NCI-H748 (cell line): ENCODE measurements at regions not wholly inside any gene's neighbourhood (a gene's known extent, or its start where the extent isn't known, plus 50 kb on each side); places are given as distances from the start of the nearest gene placed in this dataset.
A peak's percentile ranks its signal among the peaks of the same experiment; 100 is the strongest.

Experiments used
- DNase-seq: peaks from one replicate; lab custom pipeline; 2025; ENCODE audit not compliant: unreplicated experiment; lab: John Stamatoyannopoulos, UW

DNA sequence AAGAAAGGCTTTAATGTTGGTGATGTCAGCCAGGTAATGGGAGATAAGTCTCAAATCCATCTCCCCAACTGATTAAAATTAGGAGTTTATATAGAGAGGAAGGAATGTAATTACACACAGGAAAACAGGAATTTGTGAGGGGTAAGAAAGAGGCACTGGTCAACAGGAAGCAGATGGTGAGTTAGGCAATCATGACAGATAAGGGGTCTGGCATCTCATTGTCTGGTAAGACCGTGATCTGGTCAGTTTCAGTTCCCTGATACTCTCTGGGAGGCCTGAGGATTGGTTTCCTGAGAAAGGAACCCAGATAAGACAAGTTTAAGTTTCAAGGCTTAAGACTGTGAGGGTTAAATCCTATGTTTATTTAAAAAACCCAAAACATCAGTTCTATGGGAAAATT is 414.7 kb upstream of the ARRDC4 start:
- no peak for DNase-seq

DNA sequence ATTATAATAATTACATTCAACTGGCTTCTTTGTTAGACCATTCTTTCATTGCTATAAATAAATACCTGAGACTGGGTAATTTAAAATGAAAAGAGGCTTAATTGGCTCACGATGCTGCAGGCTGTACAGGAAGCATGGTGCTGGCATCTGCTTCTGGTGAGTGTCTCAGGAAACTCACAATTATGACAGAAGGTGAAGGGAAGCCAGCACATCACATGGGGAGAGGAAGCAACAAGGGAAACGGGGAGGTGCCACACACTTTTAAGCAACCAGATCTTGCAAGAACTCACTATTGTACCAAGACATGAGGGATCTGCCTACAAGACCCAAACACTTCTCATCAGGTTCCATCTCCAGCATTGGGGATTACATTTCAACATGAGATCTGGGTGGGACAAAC is 413.1 kb upstream of the ARRDC4 start:
- peak; percentile 67 for DNase-seq

DNA sequence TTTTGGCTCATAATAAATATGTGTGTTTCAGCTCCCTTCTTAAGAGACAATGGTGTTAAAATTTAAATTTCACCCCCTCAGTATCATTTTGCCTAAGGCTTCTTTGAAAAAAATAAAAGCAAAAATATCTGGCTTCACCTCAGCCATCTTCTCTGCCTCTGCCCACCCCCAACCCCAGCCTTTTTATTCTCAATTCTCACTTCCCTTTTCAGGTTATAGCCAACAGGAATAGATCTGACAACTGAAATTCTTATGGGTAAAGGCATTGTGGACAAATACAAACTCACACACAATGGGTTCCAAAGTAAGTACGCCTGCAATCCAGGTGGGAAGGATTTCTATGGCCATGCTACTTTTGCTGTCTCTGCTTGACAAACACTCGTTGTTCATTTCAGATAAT is 399.0 kb upstream of the ARRDC4 start:
- no peak for DNase-seq

- no peak for DNase-seq
These were observed 397.0 kb upstream of the ARRDC4 start for GRCh38 chr15:97563516-97563915.

DNA sequence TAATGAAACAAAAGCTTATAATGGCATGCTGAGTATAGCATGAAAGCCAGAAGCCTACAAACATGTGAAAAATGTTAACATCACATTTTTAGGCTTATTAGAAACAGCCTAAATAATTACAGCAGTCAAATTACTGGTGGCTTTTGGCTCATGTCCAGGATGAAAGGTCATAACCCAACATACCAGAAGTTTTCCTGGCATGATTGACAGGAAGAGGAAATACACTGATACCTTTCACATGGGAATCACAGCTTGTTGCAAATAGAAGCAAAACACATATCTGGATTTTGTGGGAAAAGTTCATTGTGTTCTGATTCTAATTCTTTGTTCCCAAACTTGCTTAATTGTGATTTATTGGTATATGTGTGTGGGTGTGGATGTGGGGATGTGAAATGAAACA is 393.5 kb upstream of the ARRDC4 start:
- DNase-seq = no peak

GRCh38 chr15:97567411-97567810 is 393.1 kb upstream of the ARRDC4 start:
- DNase-seq = no peak

GRCh38 chr15:97576929-97577645 is 383.4 kb upstream of the ARRDC4 start:
- DNase-seq = peak; percentile 57

DNA sequence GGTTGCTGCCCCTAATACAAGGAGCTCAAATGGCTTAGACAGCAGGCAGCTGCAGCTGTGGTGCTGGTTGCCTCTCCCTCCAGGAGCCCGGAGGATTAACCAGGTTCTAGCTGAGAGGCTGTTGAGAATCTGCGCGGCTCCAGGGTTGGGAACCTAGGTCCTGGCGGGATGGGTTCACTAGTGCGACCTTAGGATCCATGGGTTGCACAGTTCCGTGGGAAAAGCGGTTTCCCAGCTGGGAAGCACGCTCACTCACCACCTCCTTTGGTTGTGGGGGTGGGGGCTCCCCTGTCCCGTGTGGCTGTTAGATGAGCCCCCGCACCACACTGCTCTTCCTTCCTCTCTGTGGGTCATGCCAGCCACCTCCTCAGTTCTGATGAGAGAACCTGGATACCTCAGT is 375.1 kb upstream of the ARRDC4 start:
- no peak for DNase-seq

DNA sequence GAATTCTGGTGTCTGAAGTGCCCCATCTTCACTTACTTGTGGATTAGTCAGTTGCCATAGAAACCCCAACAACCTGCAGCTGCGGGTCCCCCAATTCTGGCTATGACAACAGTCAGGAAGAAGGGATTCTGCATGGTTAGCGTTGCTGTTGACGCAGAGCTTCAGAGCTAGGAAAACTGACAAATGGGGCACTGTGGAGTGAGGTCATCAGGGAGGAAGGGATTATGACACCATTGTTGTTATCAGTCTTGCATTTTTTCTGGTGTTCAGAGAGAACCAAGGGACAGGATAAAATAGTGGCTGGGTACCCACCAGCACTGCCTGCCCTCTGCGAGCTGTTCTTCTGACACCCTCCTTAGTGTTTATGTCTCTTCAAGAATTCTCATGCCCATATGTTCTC is 367.7 kb upstream of the ARRDC4 start:
- DNase-seq = no peak

DNA sequence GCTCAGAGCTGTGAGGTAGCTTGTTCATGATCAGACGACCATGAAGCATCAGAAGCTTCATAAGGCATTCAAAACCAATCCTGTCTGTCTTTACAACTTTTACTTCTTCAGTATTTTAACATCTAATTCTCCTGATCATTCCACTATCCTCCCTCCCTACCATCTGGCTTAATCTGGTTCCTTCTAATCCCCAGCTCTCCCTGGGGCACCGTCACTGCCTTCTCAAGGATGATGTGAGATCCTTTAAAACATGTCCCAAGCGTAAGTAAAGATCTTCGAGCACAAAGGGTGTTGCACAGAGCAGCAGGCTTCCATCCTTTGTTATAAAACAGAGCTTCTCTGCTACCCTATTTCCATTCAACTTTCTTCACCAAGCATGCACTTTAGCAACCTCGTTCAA is 362.7 kb upstream of the ARRDC4 start:
- no peak for DNase-seq

DNA sequence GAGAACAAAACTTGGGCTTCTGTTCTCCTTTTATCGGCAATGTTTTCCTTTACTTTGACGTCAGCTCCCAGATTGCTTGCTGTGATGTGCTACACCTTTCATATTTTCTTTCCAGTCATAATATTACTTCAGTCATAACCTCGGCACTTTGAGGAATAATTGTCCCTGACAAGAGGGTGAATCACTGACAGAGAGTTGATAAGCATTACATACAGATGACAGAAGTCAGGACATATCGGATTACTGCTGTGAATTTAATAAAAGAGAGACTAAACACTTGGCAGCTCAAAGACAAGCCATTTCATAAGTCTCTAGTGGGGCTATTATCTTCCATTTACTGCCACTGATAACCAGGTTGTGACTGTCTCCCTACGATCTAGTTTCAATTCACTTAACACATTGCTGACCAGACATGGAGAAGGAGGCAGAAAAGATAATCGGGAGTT is 362.1 kb upstream of the ARRDC4 start:
- peak; percentile 64 for DNase-seq

DNA sequence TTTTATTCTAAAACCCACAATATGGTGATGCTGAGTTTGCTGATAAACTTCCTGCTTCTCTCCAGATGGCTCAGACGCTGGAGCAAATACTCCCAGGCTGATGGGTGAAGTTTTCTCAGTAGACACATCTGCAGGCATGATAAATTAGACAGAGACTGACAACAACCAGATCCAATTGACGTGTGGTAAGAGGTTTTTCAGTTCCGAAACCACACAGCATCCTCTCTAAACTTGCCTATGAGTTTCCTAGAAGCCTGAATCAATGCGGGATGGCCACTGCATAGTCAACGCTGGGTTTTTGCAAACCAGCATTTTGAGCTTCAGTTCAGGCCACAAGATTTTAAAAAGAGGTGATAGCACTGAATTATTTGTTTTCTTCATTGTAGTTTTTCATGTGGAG is 360.3 kb upstream of the ARRDC4 start:
- no peak for DNase-seq

DNA sequence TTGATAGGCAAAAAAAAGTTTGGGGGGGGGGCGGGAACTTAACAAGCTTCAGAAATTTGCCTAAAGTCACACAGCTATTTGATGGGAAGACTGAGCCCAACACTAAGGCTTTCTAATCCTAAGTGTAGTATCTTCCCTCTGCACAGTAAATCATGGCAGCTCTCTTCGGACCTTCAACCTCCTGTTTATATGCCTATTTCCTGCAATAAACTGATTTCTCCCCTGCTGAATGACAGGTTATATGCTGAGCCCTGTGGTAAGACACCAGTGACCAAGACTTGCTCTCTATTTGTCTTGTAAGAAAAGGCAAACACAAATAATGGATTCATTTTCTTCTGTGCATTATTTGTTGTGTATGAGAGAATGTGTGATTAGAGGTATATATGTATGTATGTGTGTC is 355.8 kb upstream of the ARRDC4 start:
- no peak for DNase-seq

GRCh38 chr15:97615114-97615513 is 345.4 kb upstream of the ARRDC4 start:
- no peak for DNase-seq

- DNase-seq = no peak
These were observed 337.3 kb upstream of the ARRDC4 start for GRCh38 chr15:97623091-97623661.

GRCh38 chr15:97627634-97628033 is 332.9 kb upstream of the ARRDC4 start:
- no peak for DNase-seq

GRCh38 chr15:97645758-97646157 is 314.7 kb upstream of the ARRDC4 start:
- DNase-seq = no peak

DNA sequence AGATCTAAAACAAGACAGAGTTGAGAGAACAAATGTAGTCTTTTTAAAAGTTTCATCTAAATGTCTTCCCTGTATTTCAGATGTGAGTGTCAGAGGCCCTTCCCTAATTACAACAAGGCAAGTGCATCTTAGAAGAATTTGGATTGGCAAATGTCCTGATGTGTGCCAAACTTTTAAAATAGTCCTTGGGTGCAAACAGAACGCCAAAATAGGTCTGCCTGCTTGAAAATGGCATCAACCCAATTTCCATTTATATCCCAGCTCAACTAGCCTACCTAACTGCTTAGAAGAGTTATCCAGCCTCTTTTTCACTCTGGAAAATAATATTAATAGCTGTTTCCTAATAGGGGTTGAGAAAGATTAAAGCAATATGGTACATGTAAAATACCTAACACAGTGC is 311.8 kb upstream of the ARRDC4 start:
- DNase-seq = no peak

- peak; percentile 93 for DNase-seq
These were observed 308.5 kb upstream of the ARRDC4 start for GRCh38 chr15:97652041-97652440.

GRCh38 chr15:97652700-97653167 is 307.8 kb upstream of the ARRDC4 start:
- peak; percentile 95 for DNase-seq

GRCh38 chr15:97653896-97654295 is 306.6 kb upstream of the ARRDC4 start:
- DNase-seq = no peak

- peak; percentile 76 for DNase-seq
These were observed 305.9 kb upstream of the ARRDC4 start for GRCh38 chr15:97654481-97655076.
